ENCODE measurements at regions not wholly inside any gene's neighbourhood (a gene's known extent, or its start where the extent isn't known, plus 50 kb on each side); places are given as distances from the start of the nearest gene placed in this dataset.
"Not testable (repeated sequence)": the region's sequence is repeated elsewhere in the genome, so short reads cannot be mapped to it uniquely, and the experiment has no call there.

- H3K4me1 ChIP-seq (ENCODE audit: control insufficient read depth, insufficient read depth, low read length): no peaks in the 10 kb centered on the region
- no peaks in the 10 kb centered on the region for H3K36me3 ChIP-seq (ENCODE audit: control insufficient read depth, insufficient read depth, low read length)
- H3K4me3 ChIP-seq (ENCODE audit: low read depth, low read length): no peak overlapping the region
- no peaks in the 10 kb centered on the region for H3K9me3 ChIP-seq (ENCODE audit: control insufficient read depth, insufficient read depth, low read length)
- no peaks in the 10 kb centered on the region for H3K27me3 ChIP-seq (ENCODE audit: control insufficient read depth, insufficient read depth, low read length)
- no peak overlapping the region for H3K9ac ChIP-seq (ENCODE audit: low read depth, low read length)
Measured at GRCh38 chr4:160082432-160083207, 979.7 kb downstream of the RAPGEF2 start.

GRCh38 chr4:160091631-160092030 lies 988.8 kb downstream of the RAPGEF2 start:
- Histone ChIP-seq H3K36me3 (ENCODE audit: control insufficient read depth, insufficient read depth, low read length) (no peaks in the 10 kb centered on the region), H3K27me3 (ENCODE audit: control insufficient read depth, insufficient read depth, low read length) (no peaks in the 10 kb centered on the region), H3K4me1 (ENCODE audit: control insufficient read depth, insufficient read depth, low read length) (no peaks in the 10 kb centered on the region), H3K9ac (ENCODE audit: low read depth, low read length) (no peak overlapping the region), H3K4me3 (ENCODE audit: low read depth, low read length) (no peak overlapping the region), H3K9me3 (ENCODE audit: control insufficient read depth, insufficient read depth, low read length) (no peaks in the 10 kb centered on the region)

DNA sequence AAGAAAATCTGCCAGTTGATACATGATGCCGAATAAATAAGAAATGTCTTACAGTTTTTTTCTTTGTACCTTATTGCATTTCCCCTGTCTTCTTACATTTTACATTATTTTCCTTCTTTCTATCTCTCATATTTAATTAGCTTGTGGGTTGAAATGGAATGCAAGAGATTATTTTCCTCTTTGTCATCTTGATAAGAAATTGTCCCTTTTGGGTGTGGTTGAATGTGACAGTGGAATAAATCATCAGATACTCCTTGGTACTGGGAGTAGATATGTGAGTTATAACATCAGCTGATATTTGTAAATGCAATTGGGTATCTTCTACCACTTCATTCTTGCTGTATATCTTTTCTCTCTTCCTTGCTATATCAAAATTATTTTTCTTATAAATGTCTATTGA lies 997.4 kb downstream of the RAPGEF2 start:
- Histone ChIP-seq H3K36me3 (ENCODE audit: control insufficient read depth, insufficient read depth, low read length) (no peaks in the 10 kb centered on the region), H3K4me3 (ENCODE audit: low read depth, low read length) (no peak overlapping the region), H3K9ac (ENCODE audit: low read depth, low read length) (no peak overlapping the region), H3K4me1 (ENCODE audit: control insufficient read depth, insufficient read depth, low read length) (no peaks in the 10 kb centered on the region), H3K9me3 (ENCODE audit: control insufficient read depth, insufficient read depth, low read length) (no peaks in the 10 kb centered on the region), H3K27me3 (ENCODE audit: control insufficient read depth, insufficient read depth, low read length) (no peaks in the 10 kb centered on the region)

- H3K9ac ChIP-seq (ENCODE audit: low read depth, low read length): no peak overlapping the region
- H3K4me1 ChIP-seq (ENCODE audit: control insufficient read depth, insufficient read depth, low read length): no peaks in the 10 kb centered on the region
- H3K27me3 ChIP-seq (ENCODE audit: control insufficient read depth, insufficient read depth, low read length): no peaks in the 10 kb centered on the region
- H3K4me3 ChIP-seq (ENCODE audit: low read depth, low read length): no peak overlapping the region
- H3K36me3 ChIP-seq (ENCODE audit: control insufficient read depth, insufficient read depth, low read length): no peaks in the 10 kb centered on the region
- H3K9me3 ChIP-seq (ENCODE audit: control insufficient read depth, insufficient read depth, low read length): peaks cover 13% of the 10 kb centered on the region
Measured at GRCh38 chr4:160110891-160111290, 1008.0 kb downstream of the RAPGEF2 start.

DNA sequence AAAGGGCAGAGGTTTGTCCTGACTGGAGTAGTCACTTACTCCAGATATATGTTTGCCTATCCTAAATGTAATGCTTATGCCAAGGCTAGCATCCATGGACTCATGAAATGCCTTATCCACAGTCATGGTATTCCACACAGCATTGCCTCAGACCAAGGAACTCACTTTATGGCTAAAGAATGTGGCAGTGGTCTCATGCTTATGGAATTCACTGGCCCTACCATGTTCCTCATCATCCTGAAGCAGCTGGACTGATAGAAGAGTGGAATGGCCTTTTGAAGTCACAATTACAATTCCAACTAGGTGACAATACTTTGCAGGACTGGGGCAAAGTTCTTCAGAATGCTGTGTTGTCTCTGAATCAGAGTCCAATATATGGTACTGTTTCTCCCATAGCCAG lies 1014.8 kb downstream of the RAPGEF2 start:
- Histone ChIP-seq H3K4me1 (ENCODE audit: control insufficient read depth, insufficient read depth, low read length) (no peaks in the 10 kb centered on the region), H3K9me3 (ENCODE audit: control insufficient read depth, insufficient read depth, low read length) (no peaks in the 10 kb centered on the region), H3K36me3 (ENCODE audit: control insufficient read depth, insufficient read depth, low read length) (no peaks in the 10 kb centered on the region), H3K4me3 (ENCODE audit: low read depth, low read length) (no peak overlapping the region), H3K9ac (ENCODE audit: low read depth, low read length) (no peak overlapping the region), H3K27me3 (ENCODE audit: control insufficient read depth, insufficient read depth, low read length) (no peaks in the 10 kb centered on the region)

GRCh38 chr4:160125576-160126287 lies 1022.9 kb downstream of the RAPGEF2 start:
- not testable (repeated sequence) for H3K9ac ChIP-seq (ENCODE audit: low read depth, low read length); H3K4me1 ChIP-seq (ENCODE audit: control insufficient read depth, insufficient read depth, low read length); H3K27me3 ChIP-seq (ENCODE audit: control insufficient read depth, insufficient read depth, low read length); H3K36me3 ChIP-seq (ENCODE audit: control insufficient read depth, insufficient read depth, low read length); H3K9me3 ChIP-seq (ENCODE audit: control insufficient read depth, insufficient read depth, low read length)
- H3K4me3 ChIP-seq (ENCODE audit: low read depth, low read length): peak overlapping the region; percentile 22

DNA sequence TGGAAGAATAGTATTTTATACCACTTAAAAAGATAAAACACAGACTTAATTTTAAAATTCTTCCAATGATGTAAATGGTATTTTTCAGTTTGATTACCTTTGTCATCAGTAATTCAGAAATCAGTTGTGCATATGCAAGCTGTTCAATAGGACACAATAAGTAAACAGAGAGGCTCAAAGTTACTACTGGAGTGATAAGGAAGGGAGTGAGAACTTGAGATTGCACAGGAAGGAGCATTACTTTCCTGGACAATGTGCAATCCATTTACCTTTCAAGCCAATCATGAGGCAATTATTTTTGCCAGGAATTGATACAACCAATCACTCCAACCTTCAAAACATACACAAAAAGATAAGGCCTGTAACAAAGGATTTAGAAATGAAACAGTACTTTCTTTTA lies 1024.3 kb downstream of the RAPGEF2 start:
- peaks cover 9% of the 10 kb centered on the region for H3K9me3 ChIP-seq (ENCODE audit: control insufficient read depth, insufficient read depth, low read length)
- H3K4me3 ChIP-seq (ENCODE audit: low read depth, low read length): no peak overlapping the region
- H3K4me1 ChIP-seq (ENCODE audit: control insufficient read depth, insufficient read depth, low read length): no peaks in the 10 kb centered on the region
- no peak overlapping the region for H3K9ac ChIP-seq (ENCODE audit: low read depth, low read length)
- no peaks in the 10 kb centered on the region for H3K36me3 ChIP-seq (ENCODE audit: control insufficient read depth, insufficient read depth, low read length)
- no peaks in the 10 kb centered on the region for H3K27me3 ChIP-seq (ENCODE audit: control insufficient read depth, insufficient read depth, low read length)

DNA sequence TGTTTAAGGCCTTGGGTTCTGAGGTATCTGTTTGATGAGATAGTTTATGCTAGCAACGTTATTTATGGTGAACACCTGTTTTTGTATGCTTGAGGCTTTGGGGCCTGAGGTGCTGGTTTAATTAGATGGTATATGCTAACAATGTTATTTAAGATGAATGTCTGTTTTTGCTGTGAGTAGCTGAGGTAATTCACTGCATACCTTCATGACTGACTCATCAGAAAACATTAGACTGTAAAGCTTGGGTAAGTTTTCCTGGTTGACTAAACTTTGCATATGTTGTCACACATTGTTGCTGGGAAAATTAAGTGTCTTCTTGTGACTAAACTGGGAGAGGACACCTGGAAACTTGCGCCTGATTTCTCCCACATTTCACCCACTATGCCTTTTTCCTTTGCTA lies 1026.6 kb downstream of the RAPGEF2 start:
- H3K36me3 ChIP-seq (ENCODE audit: control insufficient read depth, insufficient read depth, low read length): no peaks in the 10 kb centered on the region
- no peak overlapping the region for H3K4me3 ChIP-seq (ENCODE audit: low read depth, low read length)
- H3K4me1 ChIP-seq (ENCODE audit: control insufficient read depth, insufficient read depth, low read length): no peaks in the 10 kb centered on the region
- H3K9me3 ChIP-seq (ENCODE audit: control insufficient read depth, insufficient read depth, low read length): peaks cover 9% of the 10 kb centered on the region
- H3K9ac ChIP-seq (ENCODE audit: low read depth, low read length): no peak overlapping the region
- H3K27me3 ChIP-seq (ENCODE audit: control insufficient read depth, insufficient read depth, low read length): no peaks in the 10 kb centered on the region

- Histone ChIP-seq H3K4me3 (ENCODE audit: low read depth, low read length) (no peak overlapping the region), H3K9ac (ENCODE audit: low read depth, low read length) (no peak overlapping the region), H3K27me3 (ENCODE audit: control insufficient read depth, insufficient read depth, low read length) (no peaks in the 10 kb centered on the region), H3K4me1 (ENCODE audit: control insufficient read depth, insufficient read depth, low read length) (peaks cover 5% of the 10 kb centered on the region), H3K36me3 (ENCODE audit: control insufficient read depth, insufficient read depth, low read length) (no peaks in the 10 kb centered on the region), H3K9me3 (ENCODE audit: control insufficient read depth, insufficient read depth, low read length) (peaks cover 5% of the 10 kb centered on the region)
Measured at GRCh38 chr4:160136021-160136420, 1033.1 kb downstream of the RAPGEF2 start.

GRCh38 chr4:160141206-160141605 lies 1038.3 kb downstream of the RAPGEF2 start:
- Histone ChIP-seq H3K27me3 (ENCODE audit: control insufficient read depth, insufficient read depth, low read length) (no peaks in the 10 kb centered on the region), H3K9ac (ENCODE audit: low read depth, low read length) (no peak overlapping the region), H3K4me3 (ENCODE audit: low read depth, low read length) (no peak overlapping the region), H3K36me3 (ENCODE audit: control insufficient read depth, insufficient read depth, low read length) (no peaks in the 10 kb centered on the region), H3K4me1 (ENCODE audit: control insufficient read depth, insufficient read depth, low read length) (peaks cover 5% of the 10 kb centered on the region), H3K9me3 (ENCODE audit: control insufficient read depth, insufficient read depth, low read length) (no peaks in the 10 kb centered on the region)

DNA sequence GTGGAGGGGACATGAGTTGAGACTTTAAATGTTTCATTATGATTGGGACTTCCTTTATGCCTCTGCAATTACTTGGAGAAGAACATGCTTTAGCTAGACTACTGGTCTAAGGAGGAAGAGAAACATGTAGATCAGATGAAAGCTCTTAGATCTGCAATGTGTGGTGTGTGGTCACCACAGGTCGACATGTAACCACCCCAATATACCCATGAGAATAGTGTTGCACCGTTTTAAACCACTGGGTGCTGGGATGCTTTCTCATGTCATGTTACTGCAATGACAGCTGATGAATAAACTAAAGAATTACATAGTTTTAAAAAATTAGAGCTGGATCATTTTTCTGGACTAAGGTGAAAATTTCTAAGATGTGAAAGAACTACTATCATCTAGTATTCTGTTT lies 1039.7 kb downstream of the RAPGEF2 start:
- Histone ChIP-seq H3K9me3 (ENCODE audit: control insufficient read depth, insufficient read depth, low read length) (no peaks in the 10 kb centered on the region), H3K4me1 (ENCODE audit: control insufficient read depth, insufficient read depth, low read length) (peaks cover 5% of the 10 kb centered on the region), H3K4me3 (ENCODE audit: low read depth, low read length) (no peak overlapping the region), H3K27me3 (ENCODE audit: control insufficient read depth, insufficient read depth, low read length) (no peaks in the 10 kb centered on the region), H3K36me3 (ENCODE audit: control insufficient read depth, insufficient read depth, low read length) (no peaks in the 10 kb centered on the region), H3K9ac (ENCODE audit: low read depth, low read length) (no peak overlapping the region)

- no peaks in the 10 kb centered on the region for H3K9me3 ChIP-seq (ENCODE audit: control insufficient read depth, insufficient read depth, low read length)
- H3K4me1 ChIP-seq (ENCODE audit: control insufficient read depth, insufficient read depth, low read length): peaks cover 5% of the 10 kb centered on the region
- H3K27me3 ChIP-seq (ENCODE audit: control insufficient read depth, insufficient read depth, low read length): no peaks in the 10 kb centered on the region
- H3K9ac ChIP-seq (ENCODE audit: low read depth, low read length): no peak overlapping the region
- H3K36me3 ChIP-seq (ENCODE audit: control insufficient read depth, insufficient read depth, low read length): no peaks in the 10 kb centered on the region
- H3K4me3 ChIP-seq (ENCODE audit: low read depth, low read length): no peak overlapping the region
Measured at GRCh38 chr4:160143574-160143973, 1040.7 kb downstream of the RAPGEF2 start.

Measured in iPS-15b (cell line).